ENCODE measurements at regions not wholly inside any gene's neighbourhood (a gene's known extent, or its start where the extent isn't known, plus 50 kb on each side); places are given as distances from the start of the nearest gene placed in this dataset.

DNA sequence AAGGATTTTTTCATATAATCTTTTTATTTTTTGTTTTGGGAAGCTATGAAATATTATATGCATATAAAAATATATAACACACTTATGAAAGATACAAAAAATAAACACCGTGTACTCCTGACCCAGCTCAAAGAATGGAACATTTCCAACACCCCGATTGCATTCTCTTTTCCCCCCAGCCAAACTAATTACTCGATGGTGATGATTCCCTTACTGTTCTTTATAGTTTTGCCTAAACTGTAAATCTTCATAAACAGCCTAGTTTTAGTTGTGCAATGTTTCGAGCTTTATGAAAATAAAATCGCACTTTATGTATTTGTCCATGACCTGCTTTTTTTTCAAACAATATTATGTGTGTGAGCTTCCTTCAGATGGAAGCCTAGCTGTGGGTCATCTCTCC is 352.0 kb upstream of the KAZN start:
- Histone ChIP-seq H3K9me3 (replicated peaks) (no peaks in the 10 kb centered on the region), H3K4me3 (no peak overlapping the region), H3K27ac (replicated peaks) (no peak overlapping the region), H3K27me3 (ENCODE audit: low read depth) (peaks cover 60% of the 10 kb centered on the region), H3K36me3 (no peaks in the 10 kb centered on the region), H3K4me1 (no peaks in the 10 kb centered on the region)
- no peak for DNase-seq
- TF ChIP-seq, protein P1, sequence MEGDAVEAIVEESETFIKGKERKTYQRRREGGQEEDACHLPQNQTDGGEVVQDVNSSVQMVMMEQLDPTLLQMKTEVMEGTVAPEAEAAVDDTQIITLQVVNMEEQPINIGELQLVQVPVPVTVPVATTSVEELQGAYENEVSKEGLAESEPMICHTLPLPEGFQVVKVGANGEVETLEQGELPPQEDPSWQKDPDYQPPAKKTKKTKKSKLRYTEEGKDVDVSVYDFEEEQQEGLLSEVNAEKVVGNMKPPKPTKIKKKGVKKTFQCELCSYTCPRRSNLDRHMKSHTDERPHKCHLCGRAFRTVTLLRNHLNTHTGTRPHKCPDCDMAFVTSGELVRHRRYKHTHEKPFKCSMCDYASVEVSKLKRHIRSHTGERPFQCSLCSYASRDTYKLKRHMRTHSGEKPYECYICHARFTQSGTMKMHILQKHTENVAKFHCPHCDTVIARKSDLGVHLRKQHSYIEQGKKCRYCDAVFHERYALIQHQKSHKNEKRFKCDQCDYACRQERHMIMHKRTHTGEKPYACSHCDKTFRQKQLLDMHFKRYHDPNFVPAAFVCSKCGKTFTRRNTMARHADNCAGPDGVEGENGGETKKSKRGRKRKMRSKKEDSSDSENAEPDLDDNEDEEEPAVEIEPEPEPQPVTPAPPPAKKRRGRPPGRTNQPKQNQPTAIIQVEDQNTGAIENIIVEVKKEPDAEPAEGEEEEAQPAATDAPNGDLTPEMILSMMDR (IDR thresholded peaks at IDR 0.05; ENCODE audit: borderline replicate concordance), result no peak
- intact Hi-C loops (cut with micrococcal nuclease), result no loop called here

DNA sequence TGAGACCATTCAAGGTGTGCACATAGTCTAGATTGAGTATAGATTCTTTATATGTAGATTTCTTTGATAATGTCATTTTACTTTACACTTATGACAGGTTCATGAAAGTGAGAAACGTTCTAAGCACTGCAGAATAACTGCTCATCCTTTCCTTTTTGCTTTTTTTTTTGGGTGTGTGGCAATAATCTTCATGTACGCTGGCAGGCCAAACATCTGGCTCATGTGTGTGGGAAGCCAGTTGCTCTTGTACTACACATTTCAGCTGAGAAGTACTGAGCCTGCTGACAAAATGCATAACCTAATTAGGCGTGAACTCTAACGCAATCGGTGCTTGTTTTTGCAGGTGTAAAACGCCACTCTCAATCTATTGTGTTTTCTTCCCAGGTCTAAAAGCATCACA is 350.8 kb upstream of the KAZN start:
- no peak for DNase-seq
- peaks cover 49% of the 10 kb centered on the region for H3K27me3 ChIP-seq (ENCODE audit: low read depth)
- H3K27ac ChIP-seq (replicated peaks), result no peak overlapping the region
- no peak overlapping the region for H3K4me3 ChIP-seq
- no peaks in the 10 kb centered on the region for H3K4me1 ChIP-seq
- no peaks in the 10 kb centered on the region for H3K9me3 ChIP-seq (replicated peaks)
- TF ChIP-seq, protein P1 (IDR thresholded peaks at IDR 0.05; ENCODE audit: borderline replicate concordance), result no peak
- no peaks in the 10 kb centered on the region for H3K36me3 ChIP-seq
- intact Hi-C loops (cut with micrococcal nuclease), result no loop called here

DNA sequence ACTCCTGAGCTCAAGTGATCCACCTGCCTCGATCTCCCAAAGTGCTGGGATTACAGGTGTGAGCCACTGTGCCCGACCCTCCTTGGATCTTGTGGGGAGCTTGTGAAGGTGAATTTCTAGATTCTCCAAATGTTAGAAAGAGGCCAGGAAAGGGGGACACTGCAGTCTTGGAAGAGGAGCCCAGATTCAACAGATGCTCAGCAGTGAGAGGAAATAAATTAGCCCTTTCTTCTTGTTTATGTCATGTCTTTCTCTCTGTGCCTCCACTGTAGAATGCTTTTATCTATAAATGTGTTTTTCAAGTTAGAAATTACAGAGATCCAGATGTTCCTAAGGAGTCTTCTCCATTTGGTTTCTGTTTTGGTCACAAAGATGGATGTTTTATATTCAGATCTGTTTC is 346.6 kb upstream of the KAZN start:
- intact Hi-C loops (cut with micrococcal nuclease), result no loop called here
- Histone ChIP-seq H3K4me1 (no peaks in the 10 kb centered on the region), H3K27ac (replicated peaks) (no peak overlapping the region), H3K4me3 (no peak overlapping the region), H3K9me3 (replicated peaks) (no peaks in the 10 kb centered on the region), H3K36me3 (no peaks in the 10 kb centered on the region), H3K27me3 (ENCODE audit: low read depth) (peaks cover 19% of the 10 kb centered on the region)
- DNase-seq, result no peak
- TF ChIP-seq, protein P1 (IDR thresholded peaks at IDR 0.05; ENCODE audit: borderline replicate concordance), result no peak

DNA sequence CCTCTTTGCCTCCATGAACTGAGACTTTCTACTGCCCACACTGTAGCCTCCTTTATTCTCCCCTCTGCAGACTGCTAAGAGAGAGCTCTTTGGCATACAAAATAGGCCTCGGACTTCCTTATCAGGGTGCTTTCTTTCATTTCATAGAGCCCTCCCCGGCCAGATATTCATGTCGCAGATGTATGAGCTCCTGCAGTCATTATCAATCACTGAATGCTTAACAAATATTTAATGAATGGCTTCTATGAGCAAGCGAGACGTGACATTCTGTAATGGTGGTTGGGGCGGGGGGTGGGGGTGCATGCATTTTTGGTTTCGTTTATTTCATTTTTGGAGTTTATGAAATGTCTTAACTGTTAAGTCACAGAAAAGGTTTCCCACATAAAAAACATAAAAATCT is 344.8 kb upstream of the KAZN start:
- H3K27me3 ChIP-seq (ENCODE audit: low read depth), result peaks cover 12% of the 10 kb centered on the region
- H3K36me3 ChIP-seq, result no peaks in the 10 kb centered on the region
- no peaks in the 10 kb centered on the region for H3K9me3 ChIP-seq (replicated peaks)
- no peak overlapping the region for H3K4me3 ChIP-seq
- no peak overlapping the region for H3K27ac ChIP-seq (replicated peaks)
- no peak for DNase-seq
- no peaks in the 10 kb centered on the region for H3K4me1 ChIP-seq
- intact Hi-C loops (cut with micrococcal nuclease), result no loop called here
- TF ChIP-seq, protein P1 (IDR thresholded peaks at IDR 0.05; ENCODE audit: borderline replicate concordance), result no peak

DNA sequence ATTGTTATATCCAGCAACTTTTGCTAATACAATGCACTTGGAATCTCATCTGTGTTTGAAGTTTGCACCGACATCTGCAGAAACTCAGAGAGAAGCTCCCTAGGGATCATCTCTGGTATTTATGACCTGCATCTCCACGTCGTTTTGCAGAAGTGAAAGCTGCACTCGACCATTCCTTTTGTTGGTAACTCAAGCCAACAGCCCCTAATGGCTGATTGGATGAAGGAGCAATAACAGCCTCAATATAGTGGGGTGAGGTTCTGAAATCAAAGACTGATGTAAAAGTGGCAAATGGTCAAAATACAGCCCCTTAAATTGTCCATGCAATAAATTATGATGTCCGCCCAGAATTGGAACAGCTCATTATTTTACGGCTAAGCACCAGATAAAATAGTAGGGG is 344.2 kb upstream of the KAZN start:
- H3K4me1 ChIP-seq, result no peaks in the 10 kb centered on the region
- no peak overlapping the region for H3K27ac ChIP-seq (replicated peaks)
- no peak for DNase-seq
- TF ChIP-seq, protein P1 (IDR thresholded peaks at IDR 0.05; ENCODE audit: borderline replicate concordance), result no peak
- intact Hi-C loops (cut with micrococcal nuclease), result no loop called here
- no peak overlapping the region for H3K4me3 ChIP-seq
- H3K9me3 ChIP-seq (replicated peaks), result no peaks in the 10 kb centered on the region
- H3K27me3 ChIP-seq (ENCODE audit: low read depth), result peaks cover 18% of the 10 kb centered on the region
- H3K36me3 ChIP-seq, result no peaks in the 10 kb centered on the region

DNA sequence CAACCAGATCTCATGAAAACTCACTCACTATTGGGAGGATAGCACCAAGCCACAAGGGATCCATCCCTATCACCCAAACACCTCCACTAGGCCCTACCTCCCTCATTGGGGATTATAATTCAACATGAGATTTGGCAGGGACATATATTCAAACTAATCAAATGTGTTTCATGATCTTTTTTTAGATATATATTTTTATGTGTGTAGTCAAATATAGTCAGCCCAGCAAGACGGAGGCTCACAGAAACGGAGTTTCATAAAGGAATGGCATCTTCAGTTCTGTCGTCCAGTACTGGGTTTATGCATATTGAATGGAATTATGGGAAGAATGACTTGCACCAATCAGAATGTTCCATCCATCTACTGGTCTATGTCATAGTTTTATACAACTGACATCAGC is 343.3 kb upstream of the KAZN start:
- no peaks in the 10 kb centered on the region for H3K4me1 ChIP-seq
- intact Hi-C loops (cut with micrococcal nuclease), result no loop called here
- no peak overlapping the region for H3K4me3 ChIP-seq
- DNase-seq, result no peak
- H3K27me3 ChIP-seq (ENCODE audit: low read depth), result peaks cover 18% of the 10 kb centered on the region
- H3K27ac ChIP-seq (replicated peaks), result peak overlapping the region; percentile 45
- no peaks in the 10 kb centered on the region for H3K36me3 ChIP-seq
- TF ChIP-seq, protein P1 (IDR thresholded peaks at IDR 0.05; ENCODE audit: borderline replicate concordance), result no peak
- no peaks in the 10 kb centered on the region for H3K9me3 ChIP-seq (replicated peaks)

Measured in left ventricle myocardium inferior (tissue), 1 donor.